Thyroid gland (tissue), 4 donors: ENCODE measurements at regions not wholly inside any gene's neighbourhood (a gene's known extent, or its start where the extent isn't known, plus 50 kb on each side); places are given as distances from the start of the nearest gene placed in this dataset.

ENCODE experiments used
- POLR2A ChIP-seq, 2 donors: fragments of 450-650 bp; IDR thresholded peaks; one replicate each; pipeline ENCODE4 v1.6.1; 2017; ENCODE audit warnings: antibody characterized with exemption in 2 of 2, mild to moderate bottlenecking in 2 of 2, moderate library complexity in 1 of 2
- TF ChIP-seq, protein P1 (sequence below), 6 experiments: fragments of 200-600 bp in 3 of 6; fragments of 450-650 bp in 3 of 6; sonication (generic) in 3 of 6; IDR thresholded peaks; one replicate each; pipeline ENCODE4 v1.5.1; 2016 to 2019; ENCODE audit warnings: antibody characterized with exemption in 6 of 6, mild to moderate bottlenecking in 2 of 6, inconsistent platforms in 1 of 6, moderate library complexity in 1 of 6

DNA sequence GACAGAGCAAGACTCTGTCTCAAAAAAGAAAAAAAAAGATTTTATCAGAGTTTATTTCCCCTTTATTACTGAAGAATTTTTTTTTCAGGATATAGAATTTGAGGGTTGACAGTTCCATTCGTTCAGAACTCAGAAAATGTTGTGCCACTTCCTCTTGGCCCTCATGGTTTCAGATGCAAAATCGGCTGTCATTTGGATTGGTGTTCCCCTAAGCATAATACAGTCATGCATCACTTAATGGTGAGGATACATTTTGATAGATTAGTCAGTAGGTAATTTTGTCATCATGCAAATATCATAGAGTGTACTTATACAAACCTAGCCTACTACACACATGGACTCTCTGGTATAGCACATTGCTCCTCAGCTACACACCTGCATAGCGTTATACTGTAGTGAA lies 263.9 kb upstream of the RTL1 start:
- TF ChIP-seq POLR2A (IDR thresholded peaks at IDR 0.05), result no peak
- TF ChIP-seq, protein P1, sequence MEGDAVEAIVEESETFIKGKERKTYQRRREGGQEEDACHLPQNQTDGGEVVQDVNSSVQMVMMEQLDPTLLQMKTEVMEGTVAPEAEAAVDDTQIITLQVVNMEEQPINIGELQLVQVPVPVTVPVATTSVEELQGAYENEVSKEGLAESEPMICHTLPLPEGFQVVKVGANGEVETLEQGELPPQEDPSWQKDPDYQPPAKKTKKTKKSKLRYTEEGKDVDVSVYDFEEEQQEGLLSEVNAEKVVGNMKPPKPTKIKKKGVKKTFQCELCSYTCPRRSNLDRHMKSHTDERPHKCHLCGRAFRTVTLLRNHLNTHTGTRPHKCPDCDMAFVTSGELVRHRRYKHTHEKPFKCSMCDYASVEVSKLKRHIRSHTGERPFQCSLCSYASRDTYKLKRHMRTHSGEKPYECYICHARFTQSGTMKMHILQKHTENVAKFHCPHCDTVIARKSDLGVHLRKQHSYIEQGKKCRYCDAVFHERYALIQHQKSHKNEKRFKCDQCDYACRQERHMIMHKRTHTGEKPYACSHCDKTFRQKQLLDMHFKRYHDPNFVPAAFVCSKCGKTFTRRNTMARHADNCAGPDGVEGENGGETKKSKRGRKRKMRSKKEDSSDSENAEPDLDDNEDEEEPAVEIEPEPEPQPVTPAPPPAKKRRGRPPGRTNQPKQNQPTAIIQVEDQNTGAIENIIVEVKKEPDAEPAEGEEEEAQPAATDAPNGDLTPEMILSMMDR (IDR thresholded peaks at IDR 0.05), result no peak
